SK-N-MC (cell line): ENCODE measurements at regions not wholly inside any gene's neighbourhood (a gene's known extent, or its start where the extent isn't known, plus 50 kb on each side); places are given as distances from the start of the nearest gene placed in this dataset.

Source experiments
- DNase-seq: peaks from one replicate; pipeline ENCODE4 v3.0.0-alpha.2; 2011; ENCODE audit warnings: low read depth, low spot score
- H3K27ac ChIP-seq: fragments of 200-600 bp; sonication (generic); 2 replicates; pipeline ENCODE4 v1.5.1; 2016; ENCODE audit warnings: mixed run types
- H3K36me3 ChIP-seq: fragments of 200-600 bp; sonication (generic); 2 replicates; pipeline ENCODE4 v1.6.1; 2017; ENCODE audit warnings: antibody characterized with exemption, low read length, mixed read lengths; ENCODE audit not compliant: insufficient read depth
- H3K4me3 ChIP-seq: fragments of 200-600 bp; sonication (generic); 2 replicates; pipeline ENCODE4 v1.5.1; 2016
- H3K9ac ChIP-seq: fragments of 200-600 bp; sonication (generic); 2 replicates; pipeline ENCODE4 v1.8.0; 2017; ENCODE audit warnings: mixed run types, mixed read lengths; ENCODE audit not compliant: insufficient read length
- H3K9me3 ChIP-seq: fragments of 200-600 bp; sonication (generic); 2 replicates; pipeline ENCODE4 v1.6.1; 2017; ENCODE audit warnings: low read depth, mild to moderate bottlenecking, antibody characterized with exemption, low read length, moderate library complexity, mixed read lengths
- EZH2 ChIP-seq: fragments of 200-600 bp; sonication (generic); IDR thresholded peaks from one replicate; pipeline ENCODE4 v1.6.1; 2017; ENCODE audit warnings: antibody characterized with exemption
- FOXP2 ChIP-seq: optimal IDR thresholded peaks from 2 replicates; pipeline ENCODE3; 2011; ENCODE audit warnings: mild to moderate bottlenecking, moderate library complexity; ENCODE audit not compliant: insufficient read depth; ENCODE audit errors: extremely low read length, control extremely low read depth
- POLR2AphosphoS5 ChIP-seq: IDR thresholded peaks from 2 replicates; pipeline ENCODE4 v1.6.1; 2012; ENCODE audit warnings: mild to moderate bottlenecking, low read depth, low read length, borderline replicate concordance

- no peak for DNase-seq
- Histone ChIP-seq H3K9ac (no peak overlapping the region), H3K36me3 (no peaks in the 10 kb centered on the region), H3K27ac (no peak overlapping the region), H3K4me3 (no peak overlapping the region), H3K9me3 (no peaks in the 10 kb centered on the region)
- TF ChIP-seq POLR2AphosphoS5 (no peak), EZH2 (no peak), FOXP2 (no peak)
These were observed 246.3 kb downstream of the IRX2 start for GRCh38 chr5:2505217-2505616.

GRCh38 chr5:2502970-2503594, 248.4 kb downstream of the IRX2 start:
- TF ChIP-seq POLR2AphosphoS5 (no peak), EZH2 (no peak), FOXP2 (no peak)

GRCh38 chr5:2499917-2500316, 251.6 kb downstream of the IRX2 start:
- TF ChIP-seq EZH2 (no peak), FOXP2 (no peak), POLR2AphosphoS5 (no peak)
- Histone ChIP-seq H3K27ac (no peak overlapping the region), H3K4me3 (no peak overlapping the region), H3K9ac (no peak overlapping the region), H3K36me3 (no peaks in the 10 kb centered on the region), H3K9me3 (no peaks in the 10 kb centered on the region)
- DNase-seq, result no peak

More at GRCh38 chr5:2502970-2503594, 248.4 kb downstream of the IRX2 start:
- no peak for DNase-seq
- no peaks in the 10 kb centered on the region for H3K9me3 ChIP-seq
- no peak overlapping the region for H3K27ac ChIP-seq
- H3K9ac ChIP-seq, result no peak overlapping the region
- no peak overlapping the region for H3K4me3 ChIP-seq
- H3K36me3 ChIP-seq, result no peaks in the 10 kb centered on the region

GRCh38 chr5:2496891-2497290, 254.6 kb downstream of the IRX2 start:
- Histone ChIP-seq H3K27ac (no peak overlapping the region), H3K36me3 (no peaks in the 10 kb centered on the region), H3K9ac (no peak overlapping the region), H3K9me3 (no peaks in the 10 kb centered on the region), H3K4me3 (no peak overlapping the region)
- no peak for TF ChIP-seq POLR2AphosphoS5
- TF ChIP-seq EZH2, result no peak
- no peak for TF ChIP-seq FOXP2
- no peak for DNase-seq

GRCh38 chr5:2496126-2496525, 255.4 kb downstream of the IRX2 start:
- Histone ChIP-seq H3K4me3 (no peak overlapping the region), H3K9me3 (no peaks in the 10 kb centered on the region), H3K9ac (no peak overlapping the region), H3K36me3 (no peaks in the 10 kb centered on the region), H3K27ac (no peak overlapping the region)
- no peak for DNase-seq
- no peak for TF ChIP-seq EZH2
- no peak for TF ChIP-seq POLR2AphosphoS5
- no peak for TF ChIP-seq FOXP2

- Histone ChIP-seq H3K9me3 (no peaks in the 10 kb centered on the region), H3K27ac (no peak overlapping the region), H3K36me3 (no peaks in the 10 kb centered on the region), H3K9ac (no peak overlapping the region), H3K4me3 (no peak overlapping the region)
- TF ChIP-seq EZH2 (no peak), POLR2AphosphoS5 (no peak), FOXP2 (no peak)
- DNase-seq, result no peak
These were observed 258.1 kb downstream of the IRX2 start for GRCh38 chr5:2493356-2493755.

- no peak for TF ChIP-seq FOXP2
- no peak for TF ChIP-seq POLR2AphosphoS5
- TF ChIP-seq EZH2, result no peak
- no peaks in the 10 kb centered on the region for H3K9me3 ChIP-seq
- no peak for DNase-seq
- no peaks in the 10 kb centered on the region for H3K36me3 ChIP-seq
- no peak overlapping the region for H3K9ac ChIP-seq
- no peak overlapping the region for H3K4me3 ChIP-seq
- no peak overlapping the region for H3K27ac ChIP-seq
These were observed 259.0 kb downstream of the IRX2 start for GRCh38 chr5:2492476-2492875.

GRCh38 chr5:2491846-2492245, 259.6 kb downstream of the IRX2 start:
- no peak for TF ChIP-seq FOXP2
- no peak for TF ChIP-seq EZH2
- TF ChIP-seq POLR2AphosphoS5, result no peak
- no peak overlapping the region for H3K9ac ChIP-seq
- H3K36me3 ChIP-seq, result no peaks in the 10 kb centered on the region
- no peak for DNase-seq
- no peak overlapping the region for H3K27ac ChIP-seq
- H3K9me3 ChIP-seq, result no peaks in the 10 kb centered on the region
- no peak overlapping the region for H3K4me3 ChIP-seq

GRCh38 chr5:2489306-2489705, 262.2 kb downstream of the IRX2 start:
- no peaks in the 10 kb centered on the region for H3K9me3 ChIP-seq
- TF ChIP-seq POLR2AphosphoS5 (no peak), FOXP2 (no peak), EZH2 (no peak)

GRCh38 chr5:2488593-2488992, 262.9 kb downstream of the IRX2 start:
- no peaks in the 10 kb centered on the region for H3K9me3 ChIP-seq

More at GRCh38 chr5:2489306-2489705, 262.2 kb downstream of the IRX2 start:
- Histone ChIP-seq H3K9ac (no peak overlapping the region), H3K27ac (no peak overlapping the region), H3K36me3 (no peaks in the 10 kb centered on the region), H3K4me3 (no peak overlapping the region)
- DNase-seq, result no peak

More at GRCh38 chr5:2488593-2488992, 262.9 kb downstream of the IRX2 start:
- Histone ChIP-seq H3K4me3 (no peak overlapping the region), H3K36me3 (no peaks in the 10 kb centered on the region), H3K9ac (no peak overlapping the region), H3K27ac (no peak overlapping the region)
- DNase-seq, result no peak
- TF ChIP-seq EZH2 (no peak), POLR2AphosphoS5 (no peak), FOXP2 (no peak)
